ENCODE measurements at regions not wholly inside any gene's neighbourhood (a gene's known extent, or its start where the extent isn't known, plus 50 kb on each side); places are given as distances from the start of the nearest gene placed in this dataset.

DNA sequence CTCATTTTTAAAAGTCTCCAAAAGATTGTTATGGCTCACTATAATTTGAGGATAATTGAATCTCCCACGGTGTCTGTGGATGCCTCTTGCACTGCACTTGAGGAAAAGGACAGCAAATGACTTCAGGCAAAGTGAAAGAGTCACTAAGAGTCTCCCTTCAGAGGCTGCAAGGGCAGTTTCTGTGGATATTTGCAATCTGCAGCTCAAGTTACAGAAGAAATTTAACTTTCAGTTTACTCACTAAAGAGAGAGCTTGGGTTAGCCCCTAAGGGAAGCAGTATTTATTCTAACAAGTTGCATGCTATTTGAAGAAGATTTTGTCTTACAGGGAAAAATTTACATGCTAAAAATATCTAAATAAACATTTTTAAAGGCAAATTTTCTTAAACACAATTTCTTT, 912.0 kb upstream of the TENM3 start:
- TF ChIP-seq, protein P1, sequence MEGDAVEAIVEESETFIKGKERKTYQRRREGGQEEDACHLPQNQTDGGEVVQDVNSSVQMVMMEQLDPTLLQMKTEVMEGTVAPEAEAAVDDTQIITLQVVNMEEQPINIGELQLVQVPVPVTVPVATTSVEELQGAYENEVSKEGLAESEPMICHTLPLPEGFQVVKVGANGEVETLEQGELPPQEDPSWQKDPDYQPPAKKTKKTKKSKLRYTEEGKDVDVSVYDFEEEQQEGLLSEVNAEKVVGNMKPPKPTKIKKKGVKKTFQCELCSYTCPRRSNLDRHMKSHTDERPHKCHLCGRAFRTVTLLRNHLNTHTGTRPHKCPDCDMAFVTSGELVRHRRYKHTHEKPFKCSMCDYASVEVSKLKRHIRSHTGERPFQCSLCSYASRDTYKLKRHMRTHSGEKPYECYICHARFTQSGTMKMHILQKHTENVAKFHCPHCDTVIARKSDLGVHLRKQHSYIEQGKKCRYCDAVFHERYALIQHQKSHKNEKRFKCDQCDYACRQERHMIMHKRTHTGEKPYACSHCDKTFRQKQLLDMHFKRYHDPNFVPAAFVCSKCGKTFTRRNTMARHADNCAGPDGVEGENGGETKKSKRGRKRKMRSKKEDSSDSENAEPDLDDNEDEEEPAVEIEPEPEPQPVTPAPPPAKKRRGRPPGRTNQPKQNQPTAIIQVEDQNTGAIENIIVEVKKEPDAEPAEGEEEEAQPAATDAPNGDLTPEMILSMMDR (IDR thresholded peaks at IDR 0.05; ENCODE audit: low read length): no peak
- TF ChIP-seq EZH2 (optimal IDR thresholded peaks at IDR 0.05; ENCODE audit: low read depth, low read length): no peak
- no peak for TF ChIP-seq EZH2phosphoT487 (IDR thresholded peaks at IDR 0.05; ENCODE audit: low read length)

All from MM.1S (cell line).